NCI-H1930 (cell line): ENCODE measurements at regions not wholly inside any gene's neighbourhood (a gene's known extent, or its start where the extent isn't known, plus 50 kb on each side); places are given as distances from the start of the nearest gene placed in this dataset.
"Not testable (repeated sequence)": the region's sequence is repeated elsewhere in the genome, so short reads cannot be mapped to it uniquely, and the experiment has no call there.

Experiments used
- DNase-seq, 2 experiments: peaks; one replicate each; lab custom pipeline; 2025; lab: John Stamatoyannopoulos, UW

DNA sequence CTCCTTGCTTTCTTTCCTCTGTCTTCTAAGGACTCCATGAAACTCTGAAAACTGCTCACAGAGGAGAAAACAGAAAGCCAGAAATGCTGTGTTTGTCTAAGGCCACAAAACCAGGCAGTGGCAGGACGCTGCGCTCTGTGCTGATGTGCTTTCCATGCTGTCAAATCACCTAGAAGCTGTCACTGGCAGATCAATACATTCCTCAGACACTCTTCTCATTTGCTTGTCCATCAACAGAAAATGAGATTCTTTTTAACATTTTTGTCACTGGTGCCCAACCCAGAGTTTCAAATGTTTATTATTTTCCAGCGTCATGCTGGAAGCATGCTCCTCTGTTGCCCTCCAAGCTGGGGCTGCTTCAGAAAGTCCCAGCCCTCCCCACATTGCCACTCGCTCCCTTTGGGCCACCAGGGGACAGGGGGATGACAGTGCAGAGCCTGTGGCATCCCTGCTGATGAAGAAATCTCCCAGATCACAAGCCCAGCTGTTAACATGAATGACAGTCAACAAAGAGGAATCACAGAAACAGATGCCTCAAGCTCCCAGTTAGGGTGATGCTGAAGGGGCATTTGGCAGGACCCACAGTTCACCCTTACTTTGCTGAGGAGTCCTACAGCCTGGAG is 117.5 kb upstream of the MEIS1 start:
- DNase-seq: no peak

GRCh38 chr2:66306483-66306882 is 128.4 kb upstream of the MEIS1 start:
- no peak for DNase-seq

DNA sequence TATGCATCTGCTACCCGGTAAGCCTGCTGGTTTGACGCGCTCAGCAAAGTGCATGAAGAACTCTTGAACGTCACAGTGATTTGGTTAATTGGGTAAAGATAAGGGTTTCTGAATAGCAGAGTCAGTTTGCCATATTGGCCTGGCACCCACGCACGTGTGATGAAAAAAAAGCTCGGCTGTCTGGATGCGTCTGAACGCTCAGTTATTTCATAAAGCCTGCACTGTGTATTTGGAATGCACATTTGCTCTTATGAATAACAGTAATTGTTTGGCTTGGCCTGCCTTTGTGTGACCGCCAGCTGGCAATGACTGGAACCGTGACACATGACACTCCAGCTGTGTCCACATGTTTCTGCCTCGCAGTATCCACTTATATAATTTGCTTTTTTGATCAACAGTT is 129.2 kb upstream of the MEIS1 start:
- DNase-seq: peak; percentile 67 to 83

- no peak for DNase-seq
These were observed 131.5 kb upstream of the MEIS1 start for GRCh38 chr2:66303471-66303870.

DNA sequence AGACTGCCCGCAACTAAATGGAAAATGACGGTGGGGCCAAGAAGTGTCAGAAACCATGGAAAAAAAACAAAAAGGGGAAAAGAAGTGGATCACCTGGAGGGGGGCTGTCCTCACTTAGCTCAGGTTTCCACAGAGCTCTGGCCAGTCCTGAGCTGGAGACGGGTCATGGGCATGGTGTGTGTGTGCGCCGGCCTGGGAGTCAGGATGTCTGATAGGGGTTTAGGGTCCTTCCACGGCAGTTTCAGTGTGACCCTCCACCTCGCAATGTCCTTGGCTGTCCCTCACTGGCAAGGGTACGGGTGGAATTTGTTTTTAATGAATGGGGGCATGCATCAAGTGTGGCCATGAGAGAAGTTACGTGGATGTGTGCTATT is 133.2 kb upstream of the MEIS1 start:
- DNase-seq: no peak

DNA sequence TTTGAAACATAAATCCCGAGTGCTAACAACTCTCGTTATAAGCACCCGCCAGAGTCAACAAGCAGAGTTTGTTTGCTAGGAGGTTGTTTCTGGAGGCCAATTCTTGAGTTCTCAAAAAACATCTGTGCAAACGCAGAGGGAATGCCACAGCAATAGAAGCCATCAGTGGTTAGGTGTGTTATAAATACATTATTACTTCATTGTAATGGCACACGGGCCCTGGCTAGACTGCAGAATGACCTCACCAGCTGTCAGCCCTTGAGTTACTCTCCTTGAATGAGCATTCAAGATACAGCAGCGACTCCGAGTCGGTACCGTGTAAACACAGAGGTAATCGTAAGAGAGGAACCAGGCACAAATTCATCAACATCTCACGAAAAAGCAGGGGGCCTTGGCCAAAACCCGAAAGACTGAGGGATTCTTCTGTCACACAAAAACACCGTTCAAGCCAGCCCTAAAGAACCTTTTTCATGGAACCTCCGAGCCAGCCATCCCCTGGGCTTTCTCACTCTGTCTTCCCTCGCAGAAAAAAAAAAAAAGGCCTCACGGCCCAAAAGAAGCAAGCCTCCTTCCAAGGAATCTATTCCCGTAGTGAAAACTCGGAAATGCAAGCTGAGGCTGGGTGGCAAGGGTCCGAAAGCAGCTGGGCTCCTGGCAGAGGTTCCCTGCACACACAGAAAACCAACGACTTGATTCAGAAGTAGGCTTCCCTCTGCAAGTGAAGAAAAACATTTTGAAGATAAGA is 133.7 kb upstream of the MEIS1 start:
- DNase-seq: no peak

- no peak for DNase-seq
These were observed 151.1 kb upstream of the MEIS1 start for GRCh38 chr2:66283787-66284186.

- no peak for DNase-seq
These were observed 152.9 kb upstream of the MEIS1 start for GRCh38 chr2:66281980-66282379.

- no peak for DNase-seq
These were observed 155.9 kb upstream of the MEIS1 start for GRCh38 chr2:66279024-66279423.

GRCh38 chr2:66275984-66276383 is 158.9 kb upstream of the MEIS1 start:
- no peak for DNase-seq

- DNase-seq: no peak
These were observed 160.9 kb upstream of the MEIS1 start for GRCh38 chr2:66273933-66274490.

DNA sequence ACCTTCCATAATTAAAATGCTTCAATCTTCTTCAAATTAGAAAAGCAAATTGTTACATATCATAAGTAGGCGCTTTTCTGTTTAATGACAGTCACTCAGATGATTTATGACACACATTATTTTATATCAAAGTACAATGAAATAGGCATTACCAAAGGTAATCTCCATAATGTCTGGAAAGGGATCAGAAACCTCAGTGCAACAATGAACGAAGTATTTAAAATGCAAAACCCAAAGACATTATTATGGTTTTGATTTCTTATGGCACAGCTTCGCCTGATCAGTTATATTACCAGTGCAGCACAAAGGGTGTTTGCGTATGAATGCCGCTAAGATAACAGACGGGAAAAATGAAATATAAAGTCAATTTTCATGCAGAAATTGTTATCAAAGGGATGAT is 162.2 kb upstream of the MEIS1 start:
- no peak for DNase-seq

- DNase-seq: no peak
These were observed 163.1 kb upstream of the MEIS1 start for GRCh38 chr2:66271777-66272176.

DNA sequence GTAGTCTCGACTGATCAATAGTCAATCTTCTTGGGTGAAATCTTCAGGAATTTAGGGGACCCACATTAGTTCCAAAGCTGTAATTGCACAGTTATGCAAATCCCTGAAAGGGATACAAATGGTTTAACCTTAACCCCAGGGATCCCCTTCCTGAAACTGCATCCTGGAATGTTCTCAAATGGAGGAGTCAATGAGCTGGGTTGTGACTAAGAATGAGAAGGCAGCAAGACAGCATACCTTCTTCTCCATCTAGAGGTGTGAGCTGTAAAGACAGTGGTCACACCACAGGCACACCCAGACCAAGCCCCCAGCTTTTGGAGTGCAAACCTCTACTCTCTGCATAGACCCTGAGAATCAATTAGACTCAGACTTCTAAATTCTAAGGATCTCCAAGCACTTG is 164.7 kb upstream of the MEIS1 start:
- no peak for DNase-seq

DNA sequence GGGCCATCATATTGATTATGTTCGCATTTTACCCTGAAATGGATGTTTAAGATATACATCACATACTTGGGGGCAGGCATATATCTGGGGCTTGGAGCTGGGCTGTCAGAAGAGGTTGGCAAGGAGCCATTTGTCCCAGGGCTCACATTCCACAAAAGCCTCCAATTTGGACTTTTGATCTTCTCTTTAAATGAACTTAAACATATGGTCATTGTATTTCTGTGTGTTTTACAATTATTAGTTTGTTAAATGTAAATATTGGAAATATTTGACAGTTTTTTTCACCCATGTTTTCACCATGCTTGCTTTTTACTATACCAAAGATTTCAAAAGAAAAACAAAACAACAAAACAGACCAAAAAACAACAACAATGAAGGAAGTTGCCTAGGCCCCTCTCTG is 165.8 kb upstream of the MEIS1 start:
- no peak for DNase-seq

DNA sequence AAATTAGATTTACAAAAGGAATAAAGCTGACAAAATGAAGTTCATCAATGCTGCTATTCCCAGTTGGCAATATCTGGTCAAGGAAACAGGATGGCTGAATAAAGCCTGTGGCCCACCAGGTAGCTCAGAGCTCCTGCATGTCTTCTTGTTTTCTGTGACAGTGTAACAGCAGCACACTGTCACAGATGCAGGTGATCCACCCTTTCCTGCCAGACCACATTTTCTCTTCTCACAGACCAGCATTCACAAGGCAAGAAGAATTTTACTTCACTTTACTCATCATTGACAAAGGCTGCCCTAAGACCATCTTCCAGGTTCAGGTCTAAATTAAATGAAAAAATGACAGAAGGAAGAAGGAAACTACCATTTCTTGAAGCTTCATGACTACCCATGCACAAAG is 166.2 kb upstream of the MEIS1 start:
- DNase-seq: no peak

DNA sequence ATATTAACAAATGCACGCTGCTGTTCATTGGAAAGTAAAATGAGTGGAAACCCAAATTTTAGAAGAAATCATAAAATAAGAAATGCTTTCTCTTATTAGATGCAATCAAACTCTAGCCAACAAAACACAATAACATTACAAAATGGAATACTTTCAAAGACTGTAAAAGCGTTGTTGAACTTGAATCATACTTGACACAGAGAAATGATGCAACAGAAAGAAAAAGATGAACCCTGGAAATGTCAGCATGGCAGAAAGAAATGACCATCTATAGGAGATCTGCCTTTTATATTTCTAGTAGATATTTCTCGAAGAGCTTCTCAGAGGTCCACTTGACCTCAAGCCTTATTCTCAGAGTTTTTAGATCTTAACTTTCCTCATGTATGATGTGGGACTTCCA is 170.6 kb upstream of the MEIS1 start:
- no peak for DNase-seq

DNA sequence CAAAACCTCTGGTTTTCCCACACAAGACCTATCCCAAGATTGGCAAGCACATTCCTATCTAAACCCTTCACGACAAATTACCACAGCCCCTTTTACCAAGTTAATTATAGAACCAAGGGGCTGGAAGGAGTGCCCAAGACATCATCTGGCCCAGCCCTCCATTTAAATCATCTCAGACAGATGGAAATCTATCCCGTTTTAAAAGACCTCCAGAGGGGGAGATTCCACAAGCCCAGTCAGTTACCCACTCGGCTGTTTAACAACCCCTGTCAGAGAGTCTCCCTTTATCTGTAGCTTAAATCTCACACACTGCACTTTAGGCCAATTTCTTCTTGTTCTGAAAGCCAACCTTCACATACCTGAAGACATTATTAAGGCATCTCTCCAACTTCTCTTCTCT is 179.1 kb upstream of the MEIS1 start:
- no peak for DNase-seq

GRCh38 chr2:66255136-66255535 is 179.8 kb upstream of the MEIS1 start:
- DNase-seq: no peak

DNA sequence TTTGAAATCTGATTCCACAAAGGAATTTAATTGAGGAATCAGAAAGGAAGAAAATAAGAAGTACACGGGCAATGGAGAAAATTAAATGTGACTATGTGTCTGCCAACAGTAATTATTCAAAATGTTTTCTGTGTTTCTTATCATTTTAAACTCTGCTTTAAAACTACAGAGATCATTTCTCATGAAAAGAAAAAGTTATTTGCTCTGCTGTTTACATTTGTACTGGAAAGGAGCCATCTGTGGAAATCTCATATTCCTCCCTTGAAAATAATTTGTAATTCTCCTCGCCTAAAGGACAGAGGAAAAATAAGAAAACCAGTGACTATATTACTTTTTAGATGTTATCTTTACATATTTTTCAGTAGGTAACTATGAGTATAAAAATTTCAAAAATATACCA is 181.9 kb upstream of the MEIS1 start:
- DNase-seq: no peak

GRCh38 chr2:66252109-66252508 is 182.8 kb upstream of the MEIS1 start:
- no peak for DNase-seq

DNA sequence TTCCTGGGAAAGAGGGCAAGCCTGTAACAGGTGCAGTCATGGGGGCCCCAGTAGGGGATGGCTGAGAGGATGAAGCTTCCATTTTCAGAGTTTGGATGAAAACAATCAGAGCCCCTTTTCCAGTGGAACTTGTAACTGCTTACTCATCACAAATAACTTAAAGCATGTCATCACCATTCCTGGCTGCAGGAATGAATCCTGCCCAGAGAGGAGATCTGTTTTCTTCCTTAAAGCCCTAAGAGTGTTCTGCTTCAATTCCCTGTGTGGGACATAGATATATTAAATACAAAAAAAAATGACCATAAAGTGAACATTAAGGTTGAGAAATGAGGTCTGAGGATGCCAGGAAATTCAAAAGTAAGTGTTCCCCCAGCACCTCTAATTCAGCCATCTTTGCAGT is 183.4 kb upstream of the MEIS1 start:
- no peak for DNase-seq

DNA sequence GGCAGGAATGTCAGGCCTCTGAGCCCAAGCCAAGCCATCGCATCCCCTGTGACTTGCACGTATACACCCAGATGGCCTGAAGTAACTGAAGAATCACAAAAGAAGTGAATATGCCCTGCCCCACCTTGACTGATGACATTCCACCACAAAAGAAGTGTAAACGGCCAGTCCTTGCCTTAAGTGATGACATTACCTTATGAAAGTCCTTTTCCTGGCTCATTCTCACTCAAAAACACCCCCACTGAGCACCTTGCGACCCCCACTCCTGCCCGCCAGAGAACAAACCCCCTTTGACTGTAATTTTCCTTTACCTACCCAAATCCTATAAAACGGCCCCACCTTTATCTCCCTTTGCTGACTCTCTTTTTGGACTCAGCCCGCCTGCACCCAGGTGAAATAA is 185.8 kb upstream of the MEIS1 start:
- DNase-seq: not testable (repeated sequence)

GRCh38 chr2:66243809-66244208 is 191.1 kb upstream of the MEIS1 start:
- not testable (repeated sequence) for DNase-seq
